ENCODE measurements at regions not wholly inside any gene's neighbourhood (a gene's known extent, or its start where the extent isn't known, plus 50 kb on each side); places are given as distances from the start of the nearest gene placed in this dataset.

DNA sequence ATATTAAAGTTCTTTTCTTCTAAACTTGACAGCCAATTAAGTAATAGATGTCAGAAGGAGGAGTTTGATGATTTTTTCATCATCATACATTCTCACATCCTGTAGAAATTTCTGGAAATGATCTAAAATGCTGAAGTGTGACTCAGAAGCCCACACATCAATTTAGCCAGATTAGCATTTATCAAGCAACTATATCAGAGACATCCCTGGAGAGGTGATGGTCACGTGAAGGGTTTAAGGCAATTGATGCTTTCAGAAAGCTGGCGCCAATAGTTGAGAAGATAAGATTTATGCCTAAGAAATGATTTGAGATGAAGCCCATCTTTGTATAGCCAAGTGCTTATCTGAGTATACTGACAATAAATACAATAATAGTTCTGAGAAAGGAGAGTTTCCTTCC lies 162.9 kb upstream of the RORB start:
- Histone ChIP-seq H3K23ac (ENCODE audit: low read depth, low read length) (no peak overlapping the region), H2BK5ac (ENCODE audit: low read depth, low read length, poor library complexity, severe bottlenecking) (no peak overlapping the region), H4K91ac (ENCODE audit: insufficient read depth, low read depth, low read length) (no peak overlapping the region), H3K4me3 (ENCODE audit: insufficient read depth, low read depth, low read length) (no peak overlapping the region), H4K20me1 (ENCODE audit: insufficient read depth, low read length) (no peaks in the 10 kb centered on the region), H2BK120ac (ENCODE audit: low read depth, low read length) (no peak overlapping the region), H2AK5ac (ENCODE audit: low read depth, low read length) (no peak overlapping the region), H3K4me2 (ENCODE audit: low read depth, low read length) (no peak overlapping the region), H3K4me1 (ENCODE audit: control insufficient read depth, insufficient read depth, low read length) (no peaks in the 10 kb centered on the region), H3K9me1 (ENCODE audit: insufficient read depth, low read length) (no peaks in the 10 kb centered on the region), H4K8ac (ENCODE audit: low read depth in 2 of 2, low read length in 2 of 2) (no peak overlapping the region), H3K27me3 (ENCODE audit: control insufficient read depth, insufficient read depth, low read length) (no peaks in the 10 kb centered on the region), H3K56ac (ENCODE audit: extremely low read depth, insufficient read depth, low read length) (no peak overlapping the region), H3K27ac (ENCODE audit: insufficient read depth, low read length) (no peak overlapping the region), H3K36me3 (ENCODE audit: control insufficient read depth, insufficient read depth, low read length) (no peaks in the 10 kb centered on the region), H4K5ac (ENCODE audit: low read depth, low read length) (no peak overlapping the region), H3K18ac (ENCODE audit: low read depth, low read length) (no peak overlapping the region), H3K9ac (ENCODE audit: low read depth, low read length) (no peak overlapping the region), H3K14ac (replicated peaks; ENCODE audit: low read depth, low read length) (no peak overlapping the region), H3K79me1 (ENCODE audit: low read depth in 1 of 2, low read length in 2 of 2) (no peaks in the 10 kb centered on the region), H2BK15ac (ENCODE audit: low read depth, low read length) (no peak overlapping the region), H2BK20ac (ENCODE audit: low read depth, low read length) (no peak overlapping the region), H3K4ac (ENCODE audit: low read depth, low read length) (no peak overlapping the region), H3K9me3 (ENCODE audit: control insufficient read depth, insufficient read depth, low read length) (peaks cover 11% of the 10 kb centered on the region), H2AFZ (replicated peaks; ENCODE audit: low read length, poor library complexity) (no peak overlapping the region), H2AK9ac (replicated peaks; ENCODE audit: low read depth, low read length, poor library complexity) (no peak overlapping the region)
- ChIA-PET CTCF (no interaction called here), POLR2A (ENCODE audit: unreplicated experiment) (no interaction called here)
- in situ Hi-C loops (cut with MboI; ENCODE audit: low sequenced_read_pairs) = no loop called here
- intact Hi-C loops (cut with micrococcal nuclease) = no loop called here
- dilution Hi-C loops (cut with HindIII; ENCODE audit: low sequenced_read_pairs, unreplicated experiment) = no loop called here
- no TSS peak for BruUV-seq (replicated peaks)
- TF ChIP-seq MAFK (IDR thresholded peaks at IDR 0.05; ENCODE audit: low read depth, low read length) = no peak
- TF ChIP-seq, protein P1, sequence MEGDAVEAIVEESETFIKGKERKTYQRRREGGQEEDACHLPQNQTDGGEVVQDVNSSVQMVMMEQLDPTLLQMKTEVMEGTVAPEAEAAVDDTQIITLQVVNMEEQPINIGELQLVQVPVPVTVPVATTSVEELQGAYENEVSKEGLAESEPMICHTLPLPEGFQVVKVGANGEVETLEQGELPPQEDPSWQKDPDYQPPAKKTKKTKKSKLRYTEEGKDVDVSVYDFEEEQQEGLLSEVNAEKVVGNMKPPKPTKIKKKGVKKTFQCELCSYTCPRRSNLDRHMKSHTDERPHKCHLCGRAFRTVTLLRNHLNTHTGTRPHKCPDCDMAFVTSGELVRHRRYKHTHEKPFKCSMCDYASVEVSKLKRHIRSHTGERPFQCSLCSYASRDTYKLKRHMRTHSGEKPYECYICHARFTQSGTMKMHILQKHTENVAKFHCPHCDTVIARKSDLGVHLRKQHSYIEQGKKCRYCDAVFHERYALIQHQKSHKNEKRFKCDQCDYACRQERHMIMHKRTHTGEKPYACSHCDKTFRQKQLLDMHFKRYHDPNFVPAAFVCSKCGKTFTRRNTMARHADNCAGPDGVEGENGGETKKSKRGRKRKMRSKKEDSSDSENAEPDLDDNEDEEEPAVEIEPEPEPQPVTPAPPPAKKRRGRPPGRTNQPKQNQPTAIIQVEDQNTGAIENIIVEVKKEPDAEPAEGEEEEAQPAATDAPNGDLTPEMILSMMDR (conservative IDR thresholded peaks at IDR 0.05; ENCODE audit: low read depth, low read length) = no peak
- ATAC-seq (ENCODE audit: low read depth) (no peak), DNase-seq (no peak)
- WGBS, 2 experiments (ENCODE audit: extremely low coverage in 2 of 2, insufficient read length in 1 of 2) = no CpG with 5 or more reads among the region's 2 CpGs

Measured in IMR-90 (cell line).